CD4-positive, alpha-beta T cell (primary cell): ENCODE measurements at regions not wholly inside any gene's neighbourhood (a gene's known extent, or its start where the extent isn't known, plus 50 kb on each side); places are given as distances from the start of the nearest gene placed in this dataset.

Experiments used
- ATAC-seq: fragments of 200-7000 bp; cut with Tn5 transposase; one replicate; pipeline ENCODE4 v1.10.0; 2022; ENCODE audit warnings: mild to moderate bottlenecking; ENCODE audit not compliant: poor library complexity
- CTCF ChIA-PET: fragments of 350-600 bp; sonication (Branson Sonifier 250); formaldehyde crosslinking; loops from one replicate; lab custom pipeline; 2021; ENCODE audit warnings: antibody characterized with exemption, inconsistent platforms; lab: Charles Lee
- POLR2A ChIA-PET: fragments of 350-600 bp; sonication (Branson Sonifier 250); formaldehyde crosslinking; loops from one replicate; lab custom pipeline; 2021; ENCODE audit warnings: antibody characterized with exemption, inconsistent platforms; lab: Charles Lee
- DNase-seq, 14 experiments: peaks; one replicate each; pipeline ENCODE4 v3.0.0-alpha.2; 2013 to 2020; ENCODE audit warnings: mixed read lengths in 2 of 14
- H3K27ac ChIP-seq, 2 donors: one replicate each; pipeline versions ENCODE4 v1.5.1 to v1.7.0; 2013; ENCODE audit warnings: low read length in 2 of 2, low read depth in 1 of 2, mild to moderate bottlenecking in 1 of 2
- H3K27me3 ChIP-seq, 2 experiments: 1 replicate in 1 of 2; 2 replicates in 1 of 2; pipeline versions ENCODE4 v1.6.1 to v1.7.0; 2013; ENCODE audit warnings: low read length in 2 of 2, control low read depth in 1 of 2, mild to moderate bottlenecking in 1 of 2, moderate library complexity in 1 of 2; ENCODE audit not compliant: insufficient read depth in 2 of 2, control insufficient read depth in 1 of 2
- H3K36me3 ChIP-seq: one replicate; pipeline ENCODE4 v1.6.1; 2013; ENCODE audit warnings: low read length, control low read depth; ENCODE audit not compliant: insufficient read depth
- H3K4me1 ChIP-seq: one replicate; pipeline ENCODE4 v1.6.1; 2013; ENCODE audit warnings: low read length, control low read depth; ENCODE audit not compliant: insufficient read depth
- H3K4me3 ChIP-seq: one replicate; pipeline ENCODE4 v1.5.1; 2013; ENCODE audit warnings: mild to moderate bottlenecking, low read length, moderate library complexity
- H3K9me3 ChIP-seq, 2 experiments: 1 replicate in 1 of 2; 2 replicates in 1 of 2; pipeline versions ENCODE4 v1.6.1 to v1.7.0; 2013; ENCODE audit warnings: low read length in 2 of 2, mild to moderate bottlenecking in 2 of 2, control low read depth in 1 of 2, moderate library complexity in 1 of 2; ENCODE audit not compliant: control insufficient read depth in 1 of 2, insufficient read depth in 1 of 2
- H3K27ac Mint-ChIP-seq: one replicate; pipeline ENCODE4 v1.8.0; 2020; ENCODE audit warnings: mixed read lengths
- H3K27me3 Mint-ChIP-seq: one replicate; pipeline ENCODE4 v1.8.0; 2021; ENCODE audit warnings: mixed read lengths
- H3K36me3 Mint-ChIP-seq: one replicate; pipeline ENCODE4 v1.8.0; 2021; ENCODE audit warnings: low read depth, mixed read lengths
- H3K4me1 Mint-ChIP-seq: one replicate; pipeline ENCODE4 v1.8.0; 2021; ENCODE audit warnings: low read depth, mixed read lengths
- H3K4me3 Mint-ChIP-seq: one replicate; pipeline ENCODE4 v1.8.0; 2020; ENCODE audit warnings: mild to moderate bottlenecking, mixed read lengths
- H3K9me3 Mint-ChIP-seq: one replicate; pipeline ENCODE4 v1.8.0; 2020; ENCODE audit warnings: mixed read lengths
- intact Hi-C, 2 experiments: fragments of 100-400 bp; cut with DNase I in 1 of 2; cut with micrococcal nuclease in 1 of 2; formaldehyde crosslinking; loops; one replicate each; pipeline versions ENCODE4 v1.15.1 to v1.9.0; 2023 to 2025; cut with DNase I, micrococcal nuclease
- TF ChIP-seq, protein P1 (sequence below): fragments of 200-600 bp; IDR thresholded peaks from one replicate; pipeline ENCODE4 v1.8.0; 2022; ENCODE audit warnings: antibody characterized with exemption, mild to moderate bottlenecking

DNA sequence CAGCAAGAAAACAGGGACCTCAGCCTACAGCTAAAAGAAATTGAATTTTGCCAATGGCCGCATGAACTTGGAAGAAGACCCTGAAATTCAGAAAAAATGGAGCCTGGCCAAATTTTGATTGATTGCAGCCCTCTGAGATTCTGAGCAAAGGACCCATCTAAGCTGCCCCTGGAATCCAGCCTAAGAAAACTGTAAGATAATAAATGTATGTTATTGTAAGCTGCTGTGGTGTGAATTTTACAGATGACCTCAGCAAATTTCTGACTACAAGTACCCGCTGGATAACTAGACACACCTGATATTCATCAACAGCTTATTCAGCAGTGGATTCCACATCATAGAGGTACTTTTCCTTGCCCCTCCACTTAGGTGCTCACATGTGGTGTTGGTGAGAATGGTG, 119.5 kb upstream of the EPHA5 start:
- ChIA-PET POLR2A (no interaction called here), CTCF (no interaction called here)
- Mint-ChIP-seq H3K4me1 (no peaks in the 10 kb centered on the region), H3K9me3 (peaks cover 3% of the 10 kb centered on the region), H3K27ac (no peak overlapping the region), H3K27me3 (no peaks in the 10 kb centered on the region), H3K4me3 (no peak overlapping the region), H3K36me3 (no peaks in the 10 kb centered on the region)
- no peaks in the 10 kb centered on the region for H3K9me3 ChIP-seq
- no peaks in the 10 kb centered on the region for H3K4me1 ChIP-seq
- ATAC-seq: no peak
- intact Hi-C loops: no loop called here
- H3K36me3 ChIP-seq: no peaks in the 10 kb centered on the region
- no peak overlapping the region for H3K4me3 ChIP-seq
- no peak overlapping the region for H3K27ac ChIP-seq
- DNase-seq: no peak
- TF ChIP-seq, protein P1, sequence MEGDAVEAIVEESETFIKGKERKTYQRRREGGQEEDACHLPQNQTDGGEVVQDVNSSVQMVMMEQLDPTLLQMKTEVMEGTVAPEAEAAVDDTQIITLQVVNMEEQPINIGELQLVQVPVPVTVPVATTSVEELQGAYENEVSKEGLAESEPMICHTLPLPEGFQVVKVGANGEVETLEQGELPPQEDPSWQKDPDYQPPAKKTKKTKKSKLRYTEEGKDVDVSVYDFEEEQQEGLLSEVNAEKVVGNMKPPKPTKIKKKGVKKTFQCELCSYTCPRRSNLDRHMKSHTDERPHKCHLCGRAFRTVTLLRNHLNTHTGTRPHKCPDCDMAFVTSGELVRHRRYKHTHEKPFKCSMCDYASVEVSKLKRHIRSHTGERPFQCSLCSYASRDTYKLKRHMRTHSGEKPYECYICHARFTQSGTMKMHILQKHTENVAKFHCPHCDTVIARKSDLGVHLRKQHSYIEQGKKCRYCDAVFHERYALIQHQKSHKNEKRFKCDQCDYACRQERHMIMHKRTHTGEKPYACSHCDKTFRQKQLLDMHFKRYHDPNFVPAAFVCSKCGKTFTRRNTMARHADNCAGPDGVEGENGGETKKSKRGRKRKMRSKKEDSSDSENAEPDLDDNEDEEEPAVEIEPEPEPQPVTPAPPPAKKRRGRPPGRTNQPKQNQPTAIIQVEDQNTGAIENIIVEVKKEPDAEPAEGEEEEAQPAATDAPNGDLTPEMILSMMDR: no peak
- H3K27me3 ChIP-seq: no peaks in the 10 kb centered on the region

DNA sequence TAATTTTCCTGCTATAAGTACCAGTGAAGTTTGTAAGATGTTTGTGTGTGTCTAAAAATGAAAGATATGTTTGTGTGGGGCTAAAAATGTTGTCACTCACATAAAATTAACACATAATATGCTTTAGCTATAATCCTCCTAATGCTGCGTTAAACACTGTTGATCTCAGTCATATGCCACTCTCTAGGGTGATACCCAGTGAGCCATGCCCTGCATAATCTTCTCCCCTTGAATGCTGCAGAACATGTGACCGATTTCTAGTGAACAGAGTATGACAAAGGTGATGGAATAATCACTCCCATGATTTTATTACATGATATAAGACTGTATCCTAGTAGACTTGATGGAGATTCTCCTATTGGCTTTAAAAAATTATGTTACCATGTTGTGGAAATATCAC, 119.1 kb upstream of the EPHA5 start:
- ChIA-PET POLR2A (no interaction called here), CTCF (no interaction called here)

GRCh38 chr4:65777270-65777669, 107.0 kb upstream of the EPHA5 start:
- Histone ChIP-seq H3K27me3 (no peaks in the 10 kb centered on the region), H3K27ac (no peak overlapping the region), H3K36me3 (no peaks in the 10 kb centered on the region), H3K9me3 (peaks cover 9 to 26% of the 10 kb centered on the region in 2 experiments), H3K4me3 (no peak overlapping the region), H3K4me1 (no peaks in the 10 kb centered on the region)
- CTCF ChIA-PET: no interaction called here
- intact Hi-C loops: no loop called here
- H3K4me3 Mint-ChIP-seq: no peak overlapping the region
- ATAC-seq (no peak), DNase-seq (no peak)
- TF ChIP-seq, protein P1: no peak
- no peak overlapping the region for H3K27ac Mint-ChIP-seq
- POLR2A ChIA-PET: no interaction called here
- no peaks in the 10 kb centered on the region for H3K27me3 Mint-ChIP-seq
- peaks cover 23% of the 10 kb centered on the region for H3K9me3 Mint-ChIP-seq
- no peaks in the 10 kb centered on the region for H3K36me3 Mint-ChIP-seq
- no peaks in the 10 kb centered on the region for H3K4me1 Mint-ChIP-seq

More for the DNA sequence above, 119.1 kb upstream of the EPHA5 start:
- no peaks in the 10 kb centered on the region for H3K36me3 Mint-ChIP-seq
- H3K27ac ChIP-seq: no peak overlapping the region
- H3K27ac Mint-ChIP-seq: no peak overlapping the region
- TF ChIP-seq, protein P1: no peak
- intact Hi-C loops: no loop called here
- no peak overlapping the region for H3K4me3 ChIP-seq
- H3K9me3 ChIP-seq: no peaks in the 10 kb centered on the region
- H3K27me3 ChIP-seq: no peaks in the 10 kb centered on the region
- H3K27me3 Mint-ChIP-seq: no peaks in the 10 kb centered on the region
- ATAC-seq: no peak
- H3K4me1 Mint-ChIP-seq: no peaks in the 10 kb centered on the region
- no peak for DNase-seq
- H3K4me1 ChIP-seq: no peaks in the 10 kb centered on the region
- peaks cover 3% of the 10 kb centered on the region for H3K9me3 Mint-ChIP-seq
- H3K4me3 Mint-ChIP-seq: no peak overlapping the region
- H3K36me3 ChIP-seq: no peaks in the 10 kb centered on the region
